ENCODE measurements at regions not wholly inside any gene's neighbourhood (a gene's known extent, or its start where the extent isn't known, plus 50 kb on each side); places are given as distances from the start of the nearest gene placed in this dataset.
A peak's percentile ranks its signal among the peaks of the same experiment; 100 is the strongest.
"Not testable (repeated sequence)": the region's sequence is repeated elsewhere in the genome, so short reads cannot be mapped to it uniquely, and the experiment has no call there.

GRCh38 chr18:28781616-28782362, 604.9 kb upstream of the CDH2 start:
- no peak for DNase-seq (ENCODE audit: low spot score)

GRCh38 chr18:28778706-28779105, 601.8 kb upstream of the CDH2 start:
- DNase-seq (ENCODE audit: low spot score) = no peak

- DNase-seq (ENCODE audit: low spot score) = no peak
Observed at GRCh38 chr18:28777756-28778155, 600.8 kb upstream of the CDH2 start.

- DNase-seq (ENCODE audit: low spot score) = no peak
Observed at GRCh38 chr18:28771849-28772248, 594.9 kb upstream of the CDH2 start.

GRCh38 chr18:28768791-28769768, 592.1 kb upstream of the CDH2 start:
- DNase-seq (ENCODE audit: low spot score) = no peak

GRCh38 chr18:28767727-28768211, 590.8 kb upstream of the CDH2 start:
- DNase-seq (ENCODE audit: low spot score) = peak; percentile 10

GRCh38 chr18:28767201-28767600, 590.3 kb upstream of the CDH2 start:
- DNase-seq (ENCODE audit: low spot score) = no peak

GRCh38 chr18:28766721-28767120, 589.8 kb upstream of the CDH2 start:
- no peak for DNase-seq (ENCODE audit: low spot score)

GRCh38 chr18:28766027-28766426, 589.1 kb upstream of the CDH2 start:
- no peak for DNase-seq (ENCODE audit: low spot score)

- no peak for DNase-seq (ENCODE audit: low spot score)
Observed at GRCh38 chr18:28760299-28760698, 583.4 kb upstream of the CDH2 start.

- DNase-seq (ENCODE audit: low spot score) = no peak
Observed at GRCh38 chr18:28757466-28758008, 580.6 kb upstream of the CDH2 start.

GRCh38 chr18:28743115-28743514, 566.2 kb upstream of the CDH2 start:
- DNase-seq (ENCODE audit: low spot score) = no peak

GRCh38 chr18:28740575-28740974, 563.6 kb upstream of the CDH2 start:
- DNase-seq (ENCODE audit: low spot score) = no peak

GRCh38 chr18:28736951-28737350, 560.0 kb upstream of the CDH2 start:
- no peak for DNase-seq (ENCODE audit: low spot score)

GRCh38 chr18:28736223-28736622, 559.3 kb upstream of the CDH2 start:
- no peak for DNase-seq (ENCODE audit: low spot score)

- DNase-seq (ENCODE audit: low spot score) = peak; percentile 11
Observed at GRCh38 chr18:28735731-28736130, 558.8 kb upstream of the CDH2 start.

- peak; percentile 27 for DNase-seq (ENCODE audit: low spot score)
Observed at GRCh38 chr18:28729321-28729720, 552.4 kb upstream of the CDH2 start.

GRCh38 chr18:28728891-28729290, 552.0 kb upstream of the CDH2 start:
- DNase-seq (ENCODE audit: low spot score) = no peak

GRCh38 chr18:28727189-28727588, 550.3 kb upstream of the CDH2 start:
- not testable (repeated sequence) for DNase-seq (ENCODE audit: low spot score)

GRCh38 chr18:28725876-28726275, 548.9 kb upstream of the CDH2 start:
- DNase-seq (ENCODE audit: low spot score) = no peak

GRCh38 chr18:28723506-28723905, 546.6 kb upstream of the CDH2 start:
- DNase-seq (ENCODE audit: low spot score) = peak; percentile 3

GRCh38 chr18:28718696-28719095, 541.8 kb upstream of the CDH2 start:
- DNase-seq (ENCODE audit: low spot score) = no peak

GRCh38 chr18:28716338-28716737, 539.4 kb upstream of the CDH2 start:
- no peak for DNase-seq (ENCODE audit: low spot score)

Measured in kidney tubule cell (primary cell).